ENCODE measurements at regions not wholly inside any gene's neighbourhood (a gene's known extent, or its start where the extent isn't known, plus 50 kb on each side); places are given as distances from the start of the nearest gene placed in this dataset.
"Not testable (repeated sequence)": the region's sequence is repeated elsewhere in the genome, so short reads cannot be mapped to it uniquely, and the experiment has no call there.

DNA sequence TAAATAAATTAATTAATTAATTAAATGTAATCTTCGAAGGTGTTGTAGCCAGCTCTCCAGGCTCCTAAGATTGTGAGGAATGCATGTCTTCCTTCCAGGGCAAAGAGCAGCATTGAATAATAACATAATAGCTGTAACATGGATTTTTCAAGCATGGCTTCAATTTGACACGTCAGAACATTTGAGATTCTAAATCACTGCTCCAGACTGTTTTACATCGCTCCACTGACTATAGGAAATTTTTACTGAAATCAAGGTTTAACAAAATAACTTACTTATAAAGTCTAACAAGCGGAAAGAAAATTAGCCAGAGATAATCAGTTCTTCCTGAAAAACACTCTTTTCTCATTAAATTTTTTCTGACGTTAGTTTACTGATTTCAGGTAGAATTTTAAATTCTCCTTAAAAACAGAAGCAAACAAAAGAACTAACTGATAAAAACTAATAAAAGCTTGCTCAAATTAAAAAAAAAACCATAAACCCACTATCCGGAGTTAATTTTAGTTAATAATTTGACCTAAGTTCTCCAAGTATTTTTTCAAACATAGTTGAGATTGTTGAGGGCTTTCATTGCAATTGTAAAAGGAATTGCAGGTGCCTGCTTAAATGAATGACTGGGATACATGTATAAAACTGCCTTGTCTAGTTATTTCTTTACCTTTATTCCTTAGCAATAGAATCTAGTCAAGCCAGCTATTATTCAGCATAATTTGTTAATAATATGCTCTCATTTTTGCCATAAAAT is 51.2 kb upstream of the SGCE start:
- peak; percentile 80 for DNase-seq (ENCODE audit: low read depth)

DNA sequence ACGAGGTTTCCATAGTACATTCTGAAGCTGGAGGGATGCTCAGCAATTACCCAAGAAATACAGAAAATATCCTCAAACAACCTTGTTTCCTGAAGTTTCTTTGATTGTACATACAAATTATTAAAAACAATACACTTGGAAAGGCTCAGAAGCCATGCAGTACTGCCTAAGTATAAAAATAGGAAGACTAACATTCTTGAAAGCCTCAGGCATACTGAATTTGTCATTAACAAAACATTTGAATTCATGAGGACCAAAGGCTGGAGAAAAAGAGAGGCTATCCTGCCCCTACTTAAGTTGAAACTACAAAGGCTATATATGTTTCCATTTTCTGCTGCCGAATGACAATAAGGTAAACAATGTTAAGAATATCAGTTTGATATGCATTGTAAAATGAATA is 54.3 kb upstream of the SGCE start:
- DNase-seq (ENCODE audit: low read depth), result peak; percentile 59

DNA sequence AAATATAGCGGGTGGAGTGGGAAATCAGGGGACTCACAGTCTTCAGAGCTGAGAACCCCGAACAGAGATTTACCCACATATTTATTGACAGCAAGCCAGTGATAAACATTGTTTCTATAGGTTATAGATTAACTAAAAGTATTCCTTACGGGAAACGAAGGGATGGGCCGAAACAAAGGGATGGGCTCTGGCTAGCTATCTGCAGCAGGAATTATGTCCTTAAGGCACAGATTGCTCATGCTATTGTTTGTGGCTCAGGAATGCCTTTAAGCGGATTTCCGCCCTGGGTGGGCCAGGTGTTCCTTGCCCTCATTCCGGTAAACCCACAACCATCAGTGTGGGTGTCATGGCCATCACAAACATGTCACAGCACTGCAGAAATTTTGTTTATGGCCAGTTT is 66.4 kb upstream of the SGCE start:
- not testable (repeated sequence) for DNase-seq (ENCODE audit: low read depth)

DNA sequence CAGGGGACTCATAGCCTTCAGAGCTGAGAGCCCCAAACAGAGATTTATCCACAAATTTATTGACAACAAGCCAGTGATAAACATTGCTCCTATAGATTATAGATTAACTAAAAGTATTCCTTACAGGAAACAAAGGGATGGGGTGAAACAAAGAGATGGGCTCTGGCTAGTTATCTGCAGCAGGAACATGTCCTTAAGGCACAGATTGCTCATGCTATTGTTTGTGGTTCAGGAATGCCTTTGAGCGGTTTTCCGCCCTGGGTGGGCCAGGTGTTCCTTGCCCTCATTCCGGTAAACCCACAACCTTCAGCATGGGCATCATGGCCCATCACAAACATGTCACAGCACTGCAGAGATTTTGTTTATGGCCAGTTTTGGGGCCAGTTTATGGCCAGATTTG is 73.0 kb upstream of the SGCE start:
- not testable (repeated sequence) for DNase-seq (ENCODE audit: low read depth)

DNA sequence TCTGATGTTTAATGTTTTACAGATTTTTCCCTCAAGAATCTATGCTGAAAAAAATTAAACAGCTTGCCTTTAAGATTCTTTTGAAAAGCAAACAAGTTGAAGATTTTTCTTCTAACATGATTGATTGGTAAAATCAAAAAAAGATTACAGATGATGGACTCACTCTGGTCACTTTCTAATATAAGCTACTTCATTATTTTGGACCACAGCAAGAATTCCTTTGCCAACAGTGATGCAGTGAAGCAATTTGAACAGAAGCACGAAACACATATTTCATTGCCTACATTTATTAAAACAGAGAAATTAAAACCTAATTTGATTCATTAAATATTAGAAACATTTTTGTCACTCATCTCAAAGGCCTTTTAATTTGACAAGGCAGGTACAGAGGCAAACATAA is 82.1 kb upstream of the SGCE start:
- no peak for DNase-seq (ENCODE audit: low read depth)

DNA sequence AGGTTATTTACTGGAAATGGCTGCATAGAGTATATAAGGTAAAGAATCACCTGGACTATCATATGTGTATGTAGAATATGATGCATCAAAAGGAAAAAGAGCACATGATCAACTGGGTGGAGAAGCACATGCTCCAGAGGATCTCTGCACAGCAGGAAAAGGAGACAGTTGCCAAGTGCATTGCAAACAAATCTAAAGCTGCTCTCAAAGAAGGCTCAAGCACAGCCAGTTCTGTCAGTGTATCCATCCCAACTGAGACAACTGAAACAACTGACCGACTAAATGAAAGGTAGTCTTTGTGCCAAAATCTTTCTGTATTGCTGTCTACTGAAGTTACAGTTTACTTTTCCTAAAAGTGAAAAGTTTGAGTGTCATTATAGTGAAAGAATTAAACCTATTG is 83.2 kb upstream of the SGCE start:
- no peak for DNase-seq (ENCODE audit: low read depth)

DNA sequence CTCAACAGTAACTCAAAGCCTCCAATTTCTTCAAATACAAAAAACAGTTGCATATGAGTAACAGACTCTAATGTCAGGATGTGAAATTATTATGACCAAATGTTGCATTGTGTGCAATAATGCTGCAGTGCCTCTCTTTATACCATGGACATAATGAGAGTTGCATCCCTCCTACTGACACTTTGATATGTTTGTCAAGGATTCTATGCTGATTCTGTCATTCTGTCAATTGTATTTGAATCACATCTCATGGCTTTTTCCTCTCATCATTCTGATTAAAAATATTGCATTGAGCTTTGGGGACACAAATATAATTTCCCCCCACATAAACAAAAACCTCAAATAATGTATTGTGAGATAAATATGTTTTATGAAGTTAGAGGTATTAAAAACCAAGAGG is 84.6 kb upstream of the SGCE start:
- DNase-seq (ENCODE audit: low read depth), result no peak

DNA sequence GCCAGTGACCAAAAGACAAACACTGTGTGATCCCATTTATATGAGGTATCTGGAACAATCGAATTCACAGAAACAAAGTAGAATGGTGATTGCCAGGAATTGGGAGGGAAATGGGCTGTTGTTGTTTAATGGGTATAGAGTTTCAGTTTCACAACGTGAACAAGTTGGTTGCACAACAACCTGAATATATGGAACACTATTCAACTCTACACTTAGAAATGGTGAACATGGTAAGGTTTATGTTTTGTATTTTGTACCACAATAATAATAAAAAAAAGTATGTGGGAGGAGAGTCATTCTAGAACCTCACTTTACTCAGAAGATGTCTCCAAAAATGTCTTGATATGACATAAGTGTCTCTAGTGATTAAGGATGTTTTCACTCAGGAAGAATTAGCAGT is 85.2 kb upstream of the SGCE start:
- no peak for DNase-seq (ENCODE audit: low read depth)

DNA sequence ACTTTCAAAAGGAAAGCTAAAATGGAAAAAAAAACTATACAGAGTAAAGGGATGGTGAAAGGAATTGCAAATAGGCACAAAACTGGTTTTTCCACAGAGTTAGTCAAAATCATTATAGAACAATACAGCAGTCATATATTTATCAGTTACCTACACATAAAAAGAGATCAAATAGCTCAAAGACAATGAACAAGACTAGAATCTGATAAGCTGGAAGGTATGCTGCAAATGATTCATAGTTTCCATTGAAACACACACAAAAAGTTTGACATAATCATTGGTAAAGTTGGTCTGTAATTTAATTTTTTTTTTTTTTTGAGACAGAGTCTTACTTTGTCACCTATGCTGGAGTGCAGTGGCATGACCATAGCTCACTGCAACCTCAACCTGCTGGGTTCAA is 92.4 kb upstream of the SGCE start:
- DNase-seq (ENCODE audit: low read depth), result peak; percentile 11

DNA sequence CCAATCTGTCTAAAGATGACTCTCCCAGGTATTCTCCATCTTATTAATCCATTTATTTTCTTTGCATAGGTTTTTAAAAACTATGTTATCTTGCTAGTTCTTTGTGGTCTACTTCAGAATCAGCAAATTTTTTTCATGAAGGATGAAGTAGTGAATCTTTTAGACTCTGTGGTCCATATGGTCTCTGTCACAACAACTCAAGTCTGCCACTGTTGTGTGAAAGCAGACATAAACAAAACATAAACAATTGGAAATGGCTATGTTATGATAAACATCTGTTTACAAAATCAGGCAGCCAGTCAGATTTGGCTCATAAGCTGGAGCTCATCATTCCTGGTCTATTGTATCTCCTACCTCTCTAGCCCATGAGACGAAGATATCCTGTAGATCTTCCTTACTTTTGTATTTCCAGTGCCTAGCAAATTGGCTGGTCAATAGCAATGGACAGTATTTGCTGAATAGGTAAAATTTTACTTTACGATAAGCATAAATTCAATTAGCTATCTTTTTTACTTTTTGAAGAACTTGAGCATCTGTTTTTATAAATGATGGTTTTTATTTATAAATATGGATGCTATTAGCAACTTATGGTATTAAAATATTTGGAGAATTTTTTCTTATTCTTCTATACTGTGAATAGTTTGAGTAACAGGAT is 104.6 kb upstream of the SGCE start:
- DNase-seq (ENCODE audit: low read depth), result no peak

DNA sequence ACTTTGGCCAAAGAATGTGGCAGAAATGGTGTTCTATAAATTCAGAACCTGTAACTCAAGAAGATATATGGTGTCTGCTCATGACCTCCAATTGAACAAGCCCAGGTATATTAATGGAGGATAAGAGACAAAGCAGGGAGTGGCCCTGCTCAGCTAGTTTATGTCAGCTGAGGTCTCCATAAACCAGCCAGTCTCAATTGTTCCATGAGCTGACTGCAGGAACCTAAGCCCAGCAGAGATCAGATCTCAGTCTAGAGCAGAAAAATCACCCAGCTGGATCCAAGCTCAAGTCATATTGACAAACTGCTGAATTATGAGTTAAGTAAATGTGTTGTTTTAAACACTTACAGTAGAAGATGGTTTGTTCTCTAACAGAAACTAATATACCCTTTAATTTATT is 105.5 kb upstream of the SGCE start:
- peak; percentile 3 for DNase-seq (ENCODE audit: low read depth)

DNA sequence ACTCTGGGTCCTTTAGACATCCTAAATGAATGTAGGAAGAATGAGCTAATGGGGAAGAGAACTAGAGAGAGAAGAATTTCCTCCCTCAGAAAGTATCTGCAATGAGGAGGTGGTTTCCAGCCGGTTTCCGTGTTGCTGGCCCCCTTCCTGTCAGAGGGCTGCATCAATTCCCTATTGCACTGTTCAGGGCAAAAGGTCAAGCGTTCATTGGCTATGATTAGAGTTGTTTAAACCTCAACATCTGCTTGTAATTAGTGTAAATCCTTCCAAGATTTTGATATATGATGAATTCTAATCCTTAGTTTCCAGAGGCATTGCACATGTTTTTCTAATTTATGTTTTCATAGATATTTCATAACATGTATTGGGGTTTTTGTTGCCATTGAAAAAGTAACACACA is 107.3 kb upstream of the SGCE start:
- no peak for DNase-seq (ENCODE audit: low read depth)

DNA sequence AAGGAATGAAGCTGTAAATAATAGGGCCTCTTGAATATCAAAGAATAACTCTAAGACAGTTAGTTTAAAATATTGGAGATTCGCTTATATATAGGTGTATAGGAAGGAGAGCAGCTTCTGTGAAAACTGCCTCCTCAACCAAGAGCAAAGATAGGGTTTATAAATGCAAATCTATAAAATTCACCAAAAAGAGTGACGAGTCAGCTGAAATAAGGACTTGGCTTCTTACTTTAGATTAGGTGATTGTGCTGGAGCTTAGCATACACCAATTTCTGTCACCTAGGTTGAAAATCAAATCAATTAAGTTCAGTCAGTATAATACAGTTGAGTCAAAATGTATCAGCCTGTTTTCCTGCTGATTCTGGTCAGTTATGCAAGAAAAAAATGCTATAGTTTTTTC is 113.8 kb upstream of the SGCE start:
- DNase-seq (ENCODE audit: low read depth), result no peak

DNA sequence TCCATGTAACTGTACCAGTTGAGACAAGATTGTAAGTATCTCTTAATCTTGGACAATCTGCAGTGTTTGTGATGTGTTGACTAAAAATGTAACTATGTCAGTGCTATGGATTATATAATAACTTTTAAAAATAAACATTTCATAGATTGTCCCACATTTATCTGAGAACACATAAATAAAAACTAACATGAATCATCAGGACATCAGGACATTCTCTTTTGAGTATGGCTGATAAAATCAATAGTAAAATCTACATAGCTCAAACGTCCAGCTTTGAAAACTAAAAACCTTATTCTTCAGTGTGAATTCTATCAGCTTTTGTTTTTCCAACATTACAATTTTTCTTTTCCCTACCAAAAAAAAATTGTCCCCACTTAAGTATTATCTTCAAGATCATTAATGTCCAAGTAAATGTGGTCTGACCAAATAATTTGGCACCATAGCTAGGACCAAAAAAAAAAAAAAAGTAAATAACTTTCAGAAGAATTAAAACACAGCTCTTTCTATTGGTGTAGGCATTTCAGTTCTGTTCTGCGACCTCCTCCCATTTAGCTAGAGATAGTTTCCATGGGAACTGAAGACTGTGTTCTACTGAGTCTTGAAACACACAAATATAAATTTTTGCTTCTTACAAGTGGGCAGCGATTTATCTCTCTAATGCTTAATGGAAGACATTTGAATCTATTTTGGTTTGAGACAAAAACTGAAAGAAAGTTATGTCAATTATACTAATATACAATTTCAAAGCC is 123.0 kb upstream of the SGCE start:
- no peak for DNase-seq (ENCODE audit: low read depth)

DNA sequence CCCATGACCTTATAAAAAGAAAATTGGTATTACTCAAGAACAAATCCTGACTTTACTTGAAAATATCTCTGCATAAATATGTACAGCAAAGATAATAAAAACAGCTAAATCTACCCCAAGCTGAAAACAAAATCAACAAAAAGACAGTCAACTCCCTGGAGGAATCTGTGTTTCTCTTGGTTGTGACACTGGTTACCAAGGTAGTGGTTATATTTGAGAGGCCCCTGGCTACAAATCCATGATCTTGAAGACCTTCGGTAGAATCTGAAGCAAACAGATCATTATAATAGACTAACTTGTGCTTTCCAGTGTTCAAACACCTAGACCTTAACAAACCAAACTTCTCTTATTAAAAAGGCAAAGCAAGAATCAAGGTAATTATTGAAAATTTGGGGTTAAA is 123.9 kb upstream of the SGCE start:
- DNase-seq (ENCODE audit: low read depth), result no peak

DNA sequence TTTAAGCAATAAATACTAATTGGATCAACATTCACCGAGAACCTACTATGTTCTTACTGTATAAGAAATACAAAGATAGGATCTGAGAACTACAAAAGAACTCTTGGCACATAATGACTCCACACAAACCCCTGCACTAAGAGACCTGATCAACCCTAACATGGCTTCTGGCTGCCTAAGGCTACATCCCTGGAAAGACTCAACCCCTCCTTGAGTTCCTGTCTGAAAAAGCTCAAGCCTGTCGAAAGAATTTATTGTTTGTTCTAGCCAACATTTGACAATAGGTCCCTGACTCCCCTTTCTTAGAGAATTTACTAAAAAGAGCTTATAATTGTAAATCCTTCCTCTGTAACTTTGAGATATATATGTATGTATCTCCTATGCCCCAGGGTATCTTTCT is 125.3 kb upstream of the SGCE start:
- DNase-seq (ENCODE audit: low read depth), result no peak

DNA sequence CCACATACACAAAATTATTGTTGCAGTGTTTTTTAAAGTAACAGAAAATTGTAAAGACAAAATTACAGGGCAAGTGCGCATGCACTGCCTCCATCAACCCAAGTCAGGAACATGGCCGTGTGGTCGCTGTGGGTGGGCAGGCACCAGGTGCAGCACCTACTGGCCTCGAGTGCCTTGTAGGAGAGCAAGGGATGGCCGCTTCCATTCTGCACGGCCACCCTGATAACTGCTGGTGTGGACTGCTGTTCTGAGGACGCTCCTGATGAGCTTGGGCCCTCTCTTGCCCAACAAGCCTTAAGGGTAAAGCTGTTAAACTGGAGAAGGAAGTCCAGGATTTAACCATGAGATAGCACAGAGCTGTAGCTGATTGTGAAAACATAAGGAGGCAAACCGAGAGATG is 124.6 kb upstream of the PPP1R9A start:
- no peak for DNase-seq (ENCODE audit: low read depth)

DNA sequence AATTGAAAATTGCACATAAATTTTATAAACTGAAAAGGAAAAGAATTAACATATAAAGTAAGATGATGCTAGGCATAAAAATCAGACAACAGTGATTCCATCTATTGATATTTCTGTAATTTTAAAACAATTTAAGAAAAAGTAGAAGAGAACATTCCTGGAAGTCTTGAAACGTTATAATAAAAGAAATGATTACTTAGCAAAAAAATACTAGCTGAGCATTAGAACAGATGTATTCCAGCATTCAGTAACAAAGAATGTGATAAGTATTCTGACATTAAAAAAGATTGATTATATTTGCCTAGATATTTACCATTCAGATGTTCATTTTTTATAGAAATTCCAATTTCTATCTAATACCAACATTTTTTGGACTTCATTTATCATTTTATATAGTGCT is 120.1 kb upstream of the PPP1R9A start:
- DNase-seq (ENCODE audit: low read depth), result no peak

DNA sequence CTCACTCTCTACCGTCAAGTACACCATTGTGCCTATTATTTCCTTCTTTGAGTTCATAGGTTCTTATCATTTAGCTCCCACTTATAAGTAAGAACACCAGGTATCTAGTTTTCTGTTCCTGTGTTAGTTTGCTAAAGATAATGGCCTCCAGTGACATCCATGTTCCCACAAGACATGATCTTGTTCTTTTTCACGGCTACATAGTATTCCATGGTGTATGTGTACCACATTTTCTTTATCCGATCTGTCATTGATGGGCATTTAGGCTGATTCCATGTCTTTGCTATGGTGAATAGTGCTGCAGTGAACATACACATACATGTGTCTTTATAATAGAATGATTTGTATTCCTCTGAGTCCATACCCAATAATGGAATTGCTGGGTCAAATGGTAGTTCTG is 119.0 kb upstream of the PPP1R9A start:
- not testable (repeated sequence) for DNase-seq (ENCODE audit: low read depth)

DNA sequence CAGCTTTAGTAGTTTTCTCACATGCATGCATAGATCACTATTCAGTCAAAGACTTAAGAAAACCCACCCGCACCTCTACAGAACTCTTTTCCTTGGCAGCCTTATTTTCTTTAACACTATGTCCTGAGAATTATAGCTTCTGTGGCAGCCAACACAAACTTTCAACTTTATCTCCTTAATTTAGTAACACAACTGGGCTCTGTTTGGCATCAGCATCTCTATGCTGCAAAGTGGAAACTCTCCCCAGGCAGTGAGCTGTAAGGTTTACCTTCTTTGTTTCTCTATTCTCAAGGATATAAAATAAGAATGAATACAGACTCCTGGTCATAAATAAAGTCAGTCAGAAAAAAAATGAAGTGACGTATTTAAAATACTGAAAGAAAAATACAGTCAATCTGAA is 115.2 kb upstream of the PPP1R9A start:
- DNase-seq (ENCODE audit: low read depth), result no peak

DNA sequence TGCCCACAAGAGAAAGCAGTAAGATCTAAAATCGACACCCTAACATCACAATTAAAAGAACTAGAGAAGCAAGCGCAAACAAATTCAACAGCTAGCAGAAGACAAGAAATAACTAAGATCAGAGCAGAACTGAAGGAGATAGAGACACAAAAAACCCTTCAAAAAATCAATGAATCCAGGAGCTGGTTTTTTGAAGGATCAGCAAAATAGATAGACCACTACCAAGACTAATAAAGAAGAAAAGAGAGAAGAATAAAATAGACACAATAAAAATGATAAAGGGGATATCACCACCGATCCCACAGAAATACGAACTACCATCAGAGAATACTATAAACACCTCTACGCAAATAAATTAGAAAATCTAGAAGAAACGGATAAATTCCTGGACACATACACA is 110.0 kb upstream of the PPP1R9A start:
- not testable (repeated sequence) for DNase-seq (ENCODE audit: low read depth)

DNA sequence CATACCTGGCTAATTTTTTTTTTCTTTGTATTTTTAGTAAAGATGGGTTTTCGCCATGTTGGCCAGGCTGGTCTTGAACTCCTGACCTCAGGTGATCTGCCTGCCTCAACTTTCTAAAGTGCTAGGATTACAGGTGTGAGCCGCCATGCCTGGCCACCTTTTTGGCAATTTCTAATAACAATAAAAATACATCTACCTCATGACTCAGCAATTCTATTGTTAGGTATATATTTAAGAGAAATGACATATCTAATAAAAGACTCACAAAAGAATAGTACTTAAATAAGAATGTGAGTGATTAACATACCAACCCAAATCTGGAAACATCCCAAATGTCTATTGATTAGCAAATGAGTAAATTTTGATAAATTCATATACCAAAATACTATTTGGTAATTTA is 103.6 kb upstream of the PPP1R9A start:
- DNase-seq (ENCODE audit: low read depth), result no peak

DNA sequence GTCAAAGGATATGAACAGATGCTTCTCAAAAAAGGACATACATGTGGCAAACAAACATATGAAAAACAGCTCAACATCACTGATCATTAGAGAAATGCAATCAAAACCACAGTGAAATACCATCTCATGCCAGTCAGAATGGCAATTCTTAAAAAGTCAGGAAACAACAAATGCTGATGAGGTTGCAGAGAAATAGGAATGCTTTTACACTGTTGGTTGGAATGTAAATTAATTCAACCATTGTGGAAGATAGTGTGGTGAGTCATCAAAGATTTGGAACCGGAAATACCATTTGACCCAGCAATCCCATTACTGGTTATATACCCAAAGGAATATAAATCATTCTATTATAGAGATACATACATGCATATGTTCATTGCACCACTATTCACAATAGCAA is 98.7 kb upstream of the PPP1R9A start:
- DNase-seq (ENCODE audit: low read depth), result not testable (repeated sequence)

Data from renal cortical epithelial cell (primary cell).